NCI-H187 treated with DMSO at 0.1 percent for 48 hours (cell line): ENCODE measurements at regions not wholly inside any gene's neighbourhood (a gene's known extent, or its start where the extent isn't known, plus 50 kb on each side); places are given as distances from the start of the nearest gene placed in this dataset.

Source experiments
- DNase-seq: peaks from one replicate; lab custom pipeline; 2025; lab: John Stamatoyannopoulos, UW

GRCh38 chr7:109930049-109930448 lies 1160.9 kb upstream of the LRRN3 start:
- DNase-seq: no peak

- no peak for DNase-seq
Measured at GRCh38 chr7:109939207-109939606, 1151.7 kb upstream of the LRRN3 start.

GRCh38 chr7:109945820-109946518 lies 1145.0 kb upstream of the LRRN3 start:
- no peak for DNase-seq

DNA sequence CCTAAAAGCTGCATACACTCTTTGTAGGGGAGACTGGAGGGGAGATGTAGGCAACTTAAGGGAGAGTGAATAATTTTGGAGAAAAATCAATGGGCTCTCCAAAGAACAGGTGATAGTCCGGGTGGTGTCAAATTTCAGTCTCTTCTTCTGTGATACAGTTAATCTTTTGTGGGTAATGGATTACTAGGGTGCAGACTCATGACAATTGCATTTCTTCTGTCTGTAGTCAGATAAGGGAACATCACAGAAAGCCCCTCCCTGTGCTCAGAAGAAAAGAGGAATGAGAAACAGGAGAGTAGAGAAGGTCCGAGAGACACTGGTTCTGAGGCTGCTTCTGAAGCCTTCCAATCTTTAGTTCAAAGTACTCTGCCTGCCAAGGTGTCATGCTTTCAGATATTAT lies 1140.7 kb upstream of the LRRN3 start:
- no peak for DNase-seq

GRCh38 chr7:109950821-109951564 lies 1139.9 kb upstream of the LRRN3 start:
- DNase-seq: no peak

GRCh38 chr7:109951565-109951928 lies 1139.4 kb upstream of the LRRN3 start:
- no peak for DNase-seq

DNA sequence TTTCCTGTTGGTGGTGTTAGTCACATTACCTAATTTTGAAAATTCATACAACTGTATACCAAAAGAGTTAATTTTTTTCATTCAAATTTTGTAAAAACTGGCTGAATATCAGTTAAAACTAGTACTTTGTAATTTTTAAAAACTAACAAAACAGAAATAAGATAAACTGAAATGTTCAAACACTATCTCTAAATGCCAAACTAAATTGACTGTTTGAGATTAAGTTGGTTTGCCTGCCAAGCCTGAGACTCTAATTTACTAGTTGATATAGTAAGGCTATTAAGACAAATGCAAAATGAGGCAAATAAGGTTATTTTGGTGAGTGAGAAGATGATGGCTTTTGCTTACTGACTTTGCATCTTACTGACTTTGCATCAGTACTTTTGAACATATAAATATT lies 1134.9 kb upstream of the LRRN3 start:
- DNase-seq: no peak

DNA sequence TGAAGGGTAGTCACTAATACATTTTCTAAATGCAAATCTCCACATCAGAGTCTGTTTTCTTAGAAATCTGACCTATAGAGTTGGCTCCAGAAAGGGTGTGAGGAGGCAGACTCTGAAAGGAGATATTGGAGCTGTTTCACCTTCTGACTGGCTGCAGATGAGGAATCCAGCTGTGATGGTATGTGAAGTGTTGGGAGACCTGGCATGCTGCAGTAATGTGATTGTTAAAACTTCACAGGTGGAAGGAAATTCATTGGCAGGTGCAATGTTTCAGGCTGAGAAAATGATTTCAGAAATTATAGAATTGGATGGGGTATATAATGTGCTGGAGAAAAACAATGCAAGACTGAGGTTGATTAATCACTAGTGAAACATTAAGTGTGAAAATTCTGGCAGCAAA lies 1134.0 kb upstream of the LRRN3 start:
- DNase-seq: no peak

DNA sequence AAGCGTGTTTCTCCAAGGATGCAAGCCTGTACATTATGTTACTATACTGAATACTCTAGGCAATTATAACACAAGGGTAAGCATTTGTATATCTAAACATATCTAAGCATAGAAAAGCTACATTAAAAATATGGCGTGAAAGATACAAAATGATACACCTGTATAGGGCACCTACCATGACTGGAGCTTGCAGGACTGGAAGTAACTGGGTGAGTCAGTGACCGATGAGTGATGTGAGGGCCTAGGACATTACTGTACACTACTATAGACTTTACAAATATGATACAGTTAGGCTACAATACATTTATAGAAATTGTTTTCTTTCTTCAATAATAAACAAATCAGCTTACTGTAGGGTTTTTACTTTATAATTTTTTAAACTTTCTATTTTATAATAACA lies 1127.2 kb upstream of the LRRN3 start:
- no peak for DNase-seq

DNA sequence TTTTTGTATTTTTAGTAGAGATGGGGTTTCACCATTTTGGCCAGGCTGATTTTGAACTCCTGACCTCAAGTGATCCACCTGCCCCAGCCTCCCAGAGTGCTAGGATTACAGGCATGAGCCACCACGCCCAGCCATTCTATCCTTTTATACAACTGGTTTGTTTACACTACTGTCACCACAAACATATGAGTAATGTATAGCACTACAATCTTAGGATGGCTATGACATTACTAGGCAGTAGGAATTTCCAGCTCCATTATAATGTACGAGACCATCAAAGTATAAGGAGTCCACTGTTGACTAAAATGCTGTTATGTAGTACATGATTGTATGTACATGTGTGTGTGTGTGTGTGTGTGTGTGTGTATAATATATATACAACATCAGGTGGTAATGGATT lies 1126.1 kb upstream of the LRRN3 start:
- DNase-seq: no peak

DNA sequence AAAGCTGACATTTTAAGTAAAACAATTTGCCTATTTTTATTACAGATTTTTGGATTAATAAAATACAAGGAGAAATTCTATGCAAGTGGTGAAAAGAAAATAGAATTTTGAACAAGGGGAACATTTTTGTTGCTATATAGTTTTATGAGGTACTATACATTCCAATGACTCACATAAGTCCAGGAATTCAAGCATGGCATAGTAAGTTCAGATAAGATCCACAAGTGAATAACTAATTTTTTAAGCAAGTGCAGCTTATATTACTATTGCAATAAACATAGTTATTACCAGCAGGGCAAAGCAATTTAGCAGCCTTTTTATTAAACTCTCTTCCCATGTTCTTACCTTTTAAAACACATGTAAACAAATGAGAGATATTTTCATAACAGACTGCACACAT lies 1123.5 kb upstream of the LRRN3 start:
- no peak for DNase-seq

DNA sequence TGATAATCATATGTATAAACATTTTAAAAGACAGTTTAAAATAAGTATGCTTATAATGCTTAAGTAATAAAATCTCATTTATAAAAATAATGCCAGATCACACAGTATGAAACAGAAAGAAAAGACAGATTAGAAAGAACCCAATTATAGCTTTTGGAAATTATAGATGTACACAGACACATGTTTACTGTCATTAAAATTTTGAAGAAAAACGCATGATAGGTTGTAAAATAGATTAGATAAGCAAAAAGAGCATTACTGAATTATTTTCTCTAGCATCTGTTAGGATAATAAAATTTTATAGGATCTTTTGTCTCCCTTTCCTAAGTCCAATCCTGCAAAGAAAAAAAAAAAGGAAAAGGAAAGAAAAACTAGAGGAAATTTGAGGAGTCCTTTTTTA lies 1107.3 kb upstream of the LRRN3 start:
- DNase-seq: no peak

DNA sequence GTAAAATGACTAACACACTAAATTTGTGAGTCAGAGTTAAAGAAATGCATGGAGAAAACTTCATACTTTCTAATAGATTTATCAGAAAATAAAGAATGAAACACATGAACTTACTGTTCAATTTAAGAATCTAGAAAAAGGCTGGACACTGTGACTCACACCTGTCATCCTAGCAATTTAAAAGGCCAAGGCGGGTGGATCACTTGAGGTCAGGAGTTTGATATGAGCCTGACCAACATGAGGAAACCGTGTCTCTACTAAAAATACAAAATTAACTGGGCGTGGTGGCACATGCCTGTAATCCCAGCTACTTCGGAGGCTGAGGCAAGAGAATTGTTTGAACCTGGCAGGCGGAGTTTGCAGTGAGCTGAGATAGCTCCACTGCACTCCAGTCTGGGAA lies 1106.2 kb upstream of the LRRN3 start:
- DNase-seq: no peak

GRCh38 chr7:109986701-109987100 lies 1104.2 kb upstream of the LRRN3 start:
- DNase-seq: no peak

GRCh38 chr7:109996411-109996810 lies 1094.5 kb upstream of the LRRN3 start:
- no peak for DNase-seq

DNA sequence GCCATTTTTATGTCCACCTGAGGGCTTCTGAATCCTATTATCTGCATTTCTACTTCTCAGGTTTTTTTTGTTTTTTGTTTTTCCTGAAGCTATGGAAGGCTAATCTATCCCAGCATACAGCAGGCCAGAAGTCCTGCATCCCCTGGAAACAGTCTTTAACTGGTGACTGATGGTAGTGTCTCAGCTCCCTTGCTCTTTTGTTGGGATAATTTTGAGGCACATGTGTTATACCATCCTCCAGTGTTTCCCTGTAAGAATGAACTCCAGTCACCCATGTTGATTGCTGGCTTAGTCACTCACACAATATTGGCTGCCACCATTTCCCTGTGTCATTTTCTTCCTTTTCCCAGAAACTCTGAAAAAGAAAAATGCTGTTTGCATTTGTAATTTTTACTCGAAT lies 1094.0 kb upstream of the LRRN3 start:
- DNase-seq: no peak

- no peak for DNase-seq
Measured at GRCh38 chr7:109997837-109998236, 1093.1 kb upstream of the LRRN3 start.

GRCh38 chr7:110001254-110001938 lies 1089.5 kb upstream of the LRRN3 start:
- DNase-seq: no peak

GRCh38 chr7:110003827-110004226 lies 1087.1 kb upstream of the LRRN3 start:
- no peak for DNase-seq

DNA sequence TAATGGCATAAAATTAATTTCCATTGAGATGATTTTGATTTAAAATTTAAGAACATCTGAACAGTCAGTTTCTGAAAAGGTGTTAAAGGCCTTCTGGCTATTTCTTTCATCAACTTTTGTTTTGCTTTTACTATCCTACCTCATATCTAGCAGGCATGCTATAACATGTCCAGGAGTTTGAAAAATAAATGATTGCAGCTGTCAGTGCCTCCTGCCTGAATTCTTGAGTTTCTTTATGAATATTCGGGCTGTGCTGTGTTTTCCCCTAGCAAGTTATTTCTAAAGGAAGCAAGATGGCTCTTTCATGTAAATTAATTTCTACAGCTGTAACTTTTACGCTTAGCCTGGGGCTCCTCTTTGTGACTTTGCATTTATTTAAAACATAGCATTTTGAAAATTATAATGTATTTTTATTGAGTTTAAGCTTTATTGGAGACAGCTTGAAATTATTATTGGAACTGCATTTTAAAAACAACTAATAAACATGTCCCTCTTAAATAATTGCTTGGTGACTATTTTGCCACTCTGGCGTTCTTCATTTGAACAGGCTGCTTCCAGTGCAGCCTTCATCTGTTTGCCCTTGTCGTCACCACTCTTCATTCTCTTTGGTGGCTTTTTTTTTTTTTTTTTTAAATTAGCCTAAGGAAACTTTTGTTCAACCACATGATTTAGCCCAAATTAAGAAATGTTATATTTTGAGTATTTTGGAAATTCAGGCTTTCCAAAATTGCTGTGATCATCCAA lies 1083.4 kb upstream of the LRRN3 start:
- DNase-seq: no peak

DNA sequence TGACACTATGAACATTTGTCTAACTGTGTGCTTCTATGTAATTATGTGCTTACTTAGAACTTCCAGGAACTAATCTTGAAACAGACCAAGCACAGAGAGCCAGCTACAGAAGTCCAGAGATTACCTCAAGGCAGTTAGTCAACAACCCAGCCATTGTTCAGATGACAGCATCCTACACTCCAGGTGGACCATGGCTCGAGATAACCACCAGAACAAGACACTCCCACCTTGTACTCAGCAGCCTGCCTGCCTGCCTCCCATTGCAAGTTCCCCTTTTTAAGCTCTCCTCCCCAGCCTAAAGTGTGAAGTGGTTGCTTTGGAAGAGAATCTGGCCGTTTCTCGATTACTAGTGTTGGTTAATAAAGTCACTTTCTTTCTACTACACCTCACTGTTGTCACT lies 1080.6 kb upstream of the LRRN3 start:
- DNase-seq: no peak

DNA sequence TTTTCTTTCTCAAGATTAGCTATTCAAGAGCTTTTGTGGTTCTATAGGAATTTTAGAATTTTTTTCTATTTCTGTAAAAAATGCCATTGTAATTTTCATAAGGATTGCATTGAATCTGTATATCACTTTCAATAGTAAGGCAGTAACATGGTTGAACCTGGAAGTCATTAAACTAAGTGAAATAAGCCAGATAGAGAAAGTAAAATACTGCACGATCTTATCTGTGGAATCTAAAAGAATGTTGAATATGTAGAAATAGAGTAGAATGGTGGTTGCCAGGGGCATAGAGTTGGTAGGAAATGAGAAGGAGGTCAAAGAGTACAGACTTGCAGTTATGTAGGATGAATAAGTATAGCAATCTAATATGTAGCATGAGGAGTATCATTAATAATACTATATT lies 1073.5 kb upstream of the LRRN3 start:
- DNase-seq: no peak

DNA sequence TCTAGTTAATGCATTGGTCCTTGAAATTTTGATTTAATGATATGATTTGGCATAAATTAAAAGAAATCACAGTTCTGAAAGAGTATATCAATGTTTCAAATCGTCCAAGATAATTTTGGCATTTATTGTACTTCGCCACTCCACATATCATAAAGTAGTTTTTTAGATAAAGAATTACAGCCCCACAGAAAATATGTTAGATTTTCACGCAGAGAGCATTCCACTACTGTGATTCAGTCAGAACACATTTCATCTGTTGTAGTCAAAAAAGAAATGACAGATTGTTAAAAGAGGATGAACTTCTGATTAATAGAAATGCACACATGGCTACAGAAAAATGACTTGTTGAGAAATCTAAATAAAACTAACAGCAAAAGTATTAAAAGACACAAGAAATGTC lies 1063.5 kb upstream of the LRRN3 start:
- DNase-seq: no peak
